Uterus (tissue), 2 donors: ENCODE measurements at regions not wholly inside any gene's neighbourhood (a gene's known extent, or its start where the extent isn't known, plus 50 kb on each side); places are given as distances from the start of the nearest gene placed in this dataset.

Source experiments
- CTCF ChIP-seq, 4 experiments: fragments of 200-600 bp in 2 of 4; fragments of 450-650 bp in 2 of 4; sonication (generic) in 2 of 4; IDR thresholded peaks; one replicate each; pipeline ENCODE4 v1.5.1; 2016 to 2019; ENCODE audit warnings: antibody characterized with exemption in 4 of 4, mild to moderate bottlenecking in 2 of 4, moderate library complexity in 1 of 4
- POLR2A ChIP-seq, 2 donors: fragments of 450-650 bp; IDR thresholded peaks; one replicate each; pipeline ENCODE4 v1.6.1; 2016; ENCODE audit warnings: antibody characterized with exemption in 2 of 2, mild to moderate bottlenecking in 1 of 2, moderate library complexity in 1 of 2

GRCh38 chr17:72192800-72193192, 72.0 kb downstream of the SOX9 start:
- TF ChIP-seq POLR2A (IDR thresholded peaks at IDR 0.05) (no peak), CTCF (IDR thresholded peaks at IDR 0.05) (no peak)
